ENCODE measurements at regions not wholly inside any gene's neighbourhood (a gene's known extent, or its start where the extent isn't known, plus 50 kb on each side); places are given as distances from the start of the nearest gene placed in this dataset.
A peak's percentile ranks its signal among the peaks of the same experiment; 100 is the strongest.

DNA sequence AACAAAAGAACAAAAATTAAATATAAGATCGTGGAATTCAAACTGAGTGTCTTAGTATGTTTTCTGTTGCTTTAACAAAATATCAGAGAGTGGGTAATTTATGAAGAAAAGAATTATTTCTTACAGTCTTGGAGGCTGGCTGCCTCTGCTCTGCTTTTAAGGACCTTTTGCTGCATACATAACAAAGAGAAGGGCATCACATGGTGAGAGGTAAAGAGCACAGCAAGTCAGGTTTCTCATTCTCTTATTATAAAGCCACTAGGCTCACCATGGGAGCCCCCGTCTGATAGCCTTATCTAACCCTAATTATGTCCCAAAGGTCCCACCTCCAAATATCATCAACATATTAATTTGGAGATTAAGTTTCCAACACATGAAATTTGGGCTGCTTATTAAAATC lies 231.3 kb downstream of the SLITRK6 start:
- no peak overlapping the region for H3K9ac ChIP-seq (ENCODE audit: insufficient read depth, low read length)
- H4K20me1 ChIP-seq (ENCODE audit: control insufficient read depth, extremely low read depth, insufficient read depth, low read length): no peaks in the 10 kb centered on the region
- H2AFZ ChIP-seq (ENCODE audit: low read length): no peak overlapping the region
- TF ChIP-seq, protein P1, sequence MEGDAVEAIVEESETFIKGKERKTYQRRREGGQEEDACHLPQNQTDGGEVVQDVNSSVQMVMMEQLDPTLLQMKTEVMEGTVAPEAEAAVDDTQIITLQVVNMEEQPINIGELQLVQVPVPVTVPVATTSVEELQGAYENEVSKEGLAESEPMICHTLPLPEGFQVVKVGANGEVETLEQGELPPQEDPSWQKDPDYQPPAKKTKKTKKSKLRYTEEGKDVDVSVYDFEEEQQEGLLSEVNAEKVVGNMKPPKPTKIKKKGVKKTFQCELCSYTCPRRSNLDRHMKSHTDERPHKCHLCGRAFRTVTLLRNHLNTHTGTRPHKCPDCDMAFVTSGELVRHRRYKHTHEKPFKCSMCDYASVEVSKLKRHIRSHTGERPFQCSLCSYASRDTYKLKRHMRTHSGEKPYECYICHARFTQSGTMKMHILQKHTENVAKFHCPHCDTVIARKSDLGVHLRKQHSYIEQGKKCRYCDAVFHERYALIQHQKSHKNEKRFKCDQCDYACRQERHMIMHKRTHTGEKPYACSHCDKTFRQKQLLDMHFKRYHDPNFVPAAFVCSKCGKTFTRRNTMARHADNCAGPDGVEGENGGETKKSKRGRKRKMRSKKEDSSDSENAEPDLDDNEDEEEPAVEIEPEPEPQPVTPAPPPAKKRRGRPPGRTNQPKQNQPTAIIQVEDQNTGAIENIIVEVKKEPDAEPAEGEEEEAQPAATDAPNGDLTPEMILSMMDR (conservative IDR thresholded peaks at IDR 0.05 in 1 of 2, IDR thresholded peaks at IDR 0.05 in 1 of 2; ENCODE audit: low read depth in 1 of 2, low read length in 2 of 2): no peak
- no peak for TF ChIP-seq EZH2 (IDR thresholded peaks at IDR 0.05; ENCODE audit: low read length, missing control alignments)
- no peaks in the 10 kb centered on the region for H3K9me3 ChIP-seq (ENCODE audit: control insufficient read depth, insufficient read depth, low read depth, low read length)
- no peaks in the 10 kb centered on the region for H3K27me3 ChIP-seq (ENCODE audit: control insufficient read depth, insufficient read depth, low read length)
- H3K4me3 ChIP-seq (replicated peaks in 1 of 4; ENCODE audit: control extremely low read depth in 1 of 4, insufficient read depth in 1 of 4, low read depth in 3 of 4, low read length in 4 of 4): no peak overlapping the region
- no peaks in the 10 kb centered on the region for H3K4me1 ChIP-seq (ENCODE audit: control insufficient read depth, extremely low read depth, insufficient read depth, low read length)
- no peak overlapping the region for H3K4me2 ChIP-seq (ENCODE audit: extremely low read depth, insufficient read depth, low read length)
- no peak overlapping the region for H3K27ac ChIP-seq (ENCODE audit: insufficient read depth, low read length)
- DNase-seq (ENCODE audit: low read depth in 2 of 2): no peak
- H3K79me2 ChIP-seq (ENCODE audit: control insufficient read depth, insufficient read depth, low read length): no peaks in the 10 kb centered on the region
- H3K36me3 ChIP-seq (ENCODE audit: control insufficient read depth, insufficient read depth, low read length): no peaks in the 10 kb centered on the region

DNA sequence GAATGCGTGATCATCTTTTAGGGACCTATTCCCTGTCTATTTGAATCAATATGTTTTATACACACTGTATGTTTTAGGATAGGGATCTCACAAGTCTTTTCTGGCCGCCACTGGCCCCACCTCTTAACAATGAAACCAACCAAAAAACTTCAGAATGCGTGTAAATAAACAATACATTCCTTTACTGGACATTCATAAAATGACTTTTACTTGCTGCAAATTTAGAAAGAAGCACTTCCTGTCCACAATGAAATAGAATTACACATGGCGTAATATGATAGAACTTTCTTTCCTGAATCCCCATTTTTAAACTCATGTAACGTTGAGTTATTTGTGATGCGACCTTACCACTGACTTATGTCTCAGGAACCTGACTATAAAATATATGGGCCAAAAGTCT lies 233.6 kb downstream of the SLITRK6 start:
- no peak overlapping the region for H3K9ac ChIP-seq (ENCODE audit: insufficient read depth, low read length)
- H3K79me2 ChIP-seq (ENCODE audit: control insufficient read depth, insufficient read depth, low read length): no peaks in the 10 kb centered on the region
- no peaks in the 10 kb centered on the region for H4K20me1 ChIP-seq (ENCODE audit: control insufficient read depth, extremely low read depth, insufficient read depth, low read length)
- H3K27me3 ChIP-seq (ENCODE audit: control insufficient read depth, insufficient read depth, low read length): no peaks in the 10 kb centered on the region
- no peaks in the 10 kb centered on the region for H3K4me1 ChIP-seq (ENCODE audit: control insufficient read depth, extremely low read depth, insufficient read depth, low read length)
- H3K36me3 ChIP-seq (ENCODE audit: control insufficient read depth, insufficient read depth, low read length): no peaks in the 10 kb centered on the region
- TF ChIP-seq EZH2 (IDR thresholded peaks at IDR 0.05; ENCODE audit: low read length, missing control alignments): no peak
- TF ChIP-seq, protein P1 (conservative IDR thresholded peaks at IDR 0.05 in 1 of 2, IDR thresholded peaks at IDR 0.05 in 1 of 2; ENCODE audit: low read depth in 1 of 2, low read length in 2 of 2): no peak
- H2AFZ ChIP-seq (ENCODE audit: low read length): no peak overlapping the region
- no peak overlapping the region for H3K4me3 ChIP-seq (replicated peaks in 1 of 4; ENCODE audit: control extremely low read depth in 1 of 4, insufficient read depth in 1 of 4, low read depth in 3 of 4, low read length in 4 of 4)
- DNase-seq (ENCODE audit: low read depth in 2 of 2): no peak
- no peaks in the 10 kb centered on the region for H3K9me3 ChIP-seq (ENCODE audit: control insufficient read depth, insufficient read depth, low read depth, low read length)
- H3K27ac ChIP-seq (ENCODE audit: insufficient read depth, low read length): no peak overlapping the region
- peak overlapping the region; percentile 40 for H3K4me2 ChIP-seq (ENCODE audit: extremely low read depth, insufficient read depth, low read length)

DNA sequence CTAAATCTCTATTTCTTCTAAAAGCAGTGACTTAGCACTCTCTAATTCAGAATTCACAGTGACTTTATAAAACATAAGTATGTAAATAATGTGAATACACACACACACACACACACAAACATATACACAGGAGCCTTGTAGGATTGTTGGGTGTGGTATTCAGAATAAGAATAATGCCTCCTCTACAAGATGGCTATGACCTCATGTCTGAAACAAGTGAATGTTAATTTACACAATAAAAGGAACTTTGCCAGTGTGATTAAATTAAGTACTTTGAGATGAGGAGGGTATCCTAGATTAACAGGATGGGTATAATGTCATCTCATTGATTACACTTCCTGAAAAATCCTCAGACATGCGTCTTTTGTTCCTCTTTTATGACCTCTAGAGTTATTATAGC lies 234.6 kb downstream of the SLITRK6 start:
- Histone ChIP-seq H3K36me3 (ENCODE audit: control insufficient read depth, insufficient read depth, low read length) (no peaks in the 10 kb centered on the region), H3K27me3 (ENCODE audit: control insufficient read depth, insufficient read depth, low read length) (no peaks in the 10 kb centered on the region), H2AFZ (ENCODE audit: low read length) (no peak overlapping the region), H4K20me1 (ENCODE audit: control insufficient read depth, extremely low read depth, insufficient read depth, low read length) (no peaks in the 10 kb centered on the region), H3K79me2 (ENCODE audit: control insufficient read depth, insufficient read depth, low read length) (no peaks in the 10 kb centered on the region), H3K9ac (ENCODE audit: insufficient read depth, low read length) (no peak overlapping the region), H3K9me3 (ENCODE audit: control insufficient read depth, insufficient read depth, low read depth, low read length) (no peaks in the 10 kb centered on the region), H3K4me1 (ENCODE audit: control insufficient read depth, extremely low read depth, insufficient read depth, low read length) (no peaks in the 10 kb centered on the region), H3K4me2 (ENCODE audit: extremely low read depth, insufficient read depth, low read length) (no peak overlapping the region), H3K4me3 (replicated peaks in 1 of 4; ENCODE audit: control extremely low read depth in 1 of 4, insufficient read depth in 1 of 4, low read depth in 3 of 4, low read length in 4 of 4) (no peak overlapping the region), H3K27ac (ENCODE audit: insufficient read depth, low read length) (no peak overlapping the region)
- no peak for TF ChIP-seq EZH2 (IDR thresholded peaks at IDR 0.05; ENCODE audit: low read length, missing control alignments)
- TF ChIP-seq, protein P1 (conservative IDR thresholded peaks at IDR 0.05 in 1 of 2, IDR thresholded peaks at IDR 0.05 in 1 of 2; ENCODE audit: low read depth in 1 of 2, low read length in 2 of 2): no peak
- DNase-seq (ENCODE audit: low read depth in 2 of 2): no peak
